ENCODE measurements at regions not wholly inside any gene's neighbourhood (a gene's known extent, or its start where the extent isn't known, plus 50 kb on each side); places are given as distances from the start of the nearest gene placed in this dataset.

DNA sequence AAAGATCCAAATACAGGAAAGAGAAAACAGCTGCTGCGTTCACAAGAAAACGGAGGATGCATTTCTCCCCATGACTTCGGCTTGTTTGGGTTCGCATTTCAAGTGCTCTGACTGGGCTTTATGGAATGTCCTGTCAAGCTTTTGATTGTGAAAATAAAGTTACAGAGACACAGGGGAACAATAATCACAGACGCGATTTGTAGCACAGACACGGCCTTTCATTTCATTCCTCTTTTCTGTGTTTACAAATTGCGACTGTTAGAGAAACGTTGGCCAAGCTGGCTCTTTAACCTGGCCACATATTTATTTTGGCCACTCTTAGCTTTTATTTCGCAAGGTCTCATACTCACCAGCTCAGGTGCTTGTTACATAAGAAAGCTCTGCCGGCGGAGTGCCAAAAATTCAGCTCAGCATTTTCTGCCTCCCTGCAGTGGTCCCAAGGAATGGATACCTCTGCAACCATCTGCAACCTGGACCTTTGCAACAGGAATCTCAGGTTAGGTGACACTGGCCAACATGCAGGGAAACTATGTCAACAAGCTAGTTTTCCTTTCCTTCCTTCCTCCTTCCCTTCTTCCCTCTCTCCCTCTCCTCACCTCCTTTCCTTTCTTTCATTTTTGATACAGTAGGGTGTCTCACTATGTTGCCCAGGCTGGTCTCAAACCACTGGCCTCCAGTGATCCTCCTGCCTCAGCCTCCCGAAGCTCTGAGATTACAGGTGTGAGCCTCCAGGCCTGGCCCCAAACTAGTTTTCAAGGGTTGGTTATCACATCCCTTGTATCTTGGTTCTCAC lies 58.2 kb upstream of the SLC45A1 start:
- TF ChIP-seq TEAD4 (IDR thresholded peaks at IDR 0.05) = no peak
- TF ChIP-seq EP300 (IDR thresholded peaks at IDR 0.05; ENCODE audit: borderline replicate concordance) = no peak
- TF ChIP-seq NFIC (IDR thresholded peaks at IDR 0.05) = peak; percentile 91

Measured in Ishikawa (cell line).